Activated T-helper 9 cell treated with anti-CD3 and anti-CD28 coated beads, Interleukin-2, amount 50 U/mL, for 16 hours (primary cell): ENCODE measurements at regions not wholly inside any gene's neighbourhood (a gene's known extent, or its start where the extent isn't known, plus 50 kb on each side); places are given as distances from the start of the nearest gene placed in this dataset.

Experiments used
- DNase-seq: peaks from one replicate; pipeline ENCODE4 v3.0.0-alpha.2; 2020; ENCODE audit warnings: low read depth

DNA sequence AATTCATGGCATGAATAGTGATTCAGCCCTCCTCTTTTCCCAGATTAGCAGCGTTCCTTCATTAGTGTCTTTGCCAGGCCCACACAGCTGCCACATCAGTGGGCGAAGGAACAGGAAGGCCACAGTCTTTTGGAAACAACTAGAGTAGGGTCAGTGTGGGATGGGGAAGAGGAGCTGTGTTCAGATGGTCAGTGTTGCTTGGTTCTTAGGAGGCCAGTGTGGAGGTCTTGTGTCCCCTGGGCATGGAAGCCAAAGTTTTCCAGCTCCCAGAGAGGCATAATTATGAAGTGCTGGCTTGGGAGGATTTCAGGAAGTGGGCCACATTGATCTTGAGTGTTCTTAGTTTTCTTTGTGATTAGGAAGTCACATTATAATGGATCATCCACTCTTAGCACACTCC, 269.6 kb downstream of the PSAT1 start:
- DNase-seq = no peak

DNA sequence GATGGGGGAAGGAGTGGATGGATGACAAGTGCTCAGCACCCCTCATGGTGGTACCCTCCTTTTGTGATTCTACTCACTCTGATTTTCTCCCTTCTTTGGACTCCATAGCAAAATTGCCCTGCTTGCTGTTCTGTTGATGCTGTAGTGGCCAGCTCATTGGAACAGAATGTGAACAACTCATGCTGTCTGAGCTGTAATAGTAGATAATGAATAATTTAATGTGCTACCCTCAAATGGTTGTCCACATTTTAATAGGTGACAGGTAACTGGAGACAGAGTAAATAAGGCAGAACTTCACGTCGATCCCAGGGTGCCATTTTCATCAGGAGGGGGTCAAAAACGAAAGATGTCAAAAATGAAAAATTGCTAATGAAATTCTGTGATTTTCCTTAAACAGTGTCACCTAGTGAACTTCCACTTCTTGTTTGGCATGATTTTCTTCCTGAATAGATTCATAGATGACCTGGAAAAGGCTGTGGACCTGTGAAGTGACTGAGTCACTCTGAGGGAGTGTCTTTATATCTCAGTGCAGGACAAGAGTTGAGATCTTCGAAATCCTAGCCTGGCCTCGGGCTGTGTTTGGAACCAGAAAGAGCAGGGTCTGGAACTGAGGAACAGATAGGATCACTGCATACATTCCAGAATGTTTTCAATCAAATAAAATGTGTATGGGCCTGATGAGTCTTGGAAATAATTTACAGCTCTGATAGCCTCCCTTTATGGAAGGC, 270.2 kb downstream of the PSAT1 start:
- DNase-seq = no peak

DNA sequence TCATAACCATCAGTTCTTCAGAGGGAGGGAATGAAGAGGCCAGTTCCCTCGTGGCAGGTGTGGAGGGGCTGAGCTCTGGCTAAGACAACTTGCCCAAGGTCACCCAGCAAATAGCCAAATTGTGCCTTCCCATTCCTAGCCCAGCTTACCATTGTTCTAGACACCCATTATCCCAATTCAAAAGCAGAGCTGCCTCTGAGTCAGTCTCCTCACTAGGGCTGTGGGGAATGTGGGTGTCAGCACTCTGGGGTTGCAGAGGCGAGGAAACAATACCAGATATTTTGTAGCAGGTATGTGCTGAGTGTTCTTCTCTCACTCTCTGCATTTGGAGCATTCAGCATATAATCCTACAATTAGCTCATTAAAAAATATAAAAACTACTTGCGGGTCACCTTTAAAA, 270.8 kb downstream of the PSAT1 start:
- no peak for DNase-seq

DNA sequence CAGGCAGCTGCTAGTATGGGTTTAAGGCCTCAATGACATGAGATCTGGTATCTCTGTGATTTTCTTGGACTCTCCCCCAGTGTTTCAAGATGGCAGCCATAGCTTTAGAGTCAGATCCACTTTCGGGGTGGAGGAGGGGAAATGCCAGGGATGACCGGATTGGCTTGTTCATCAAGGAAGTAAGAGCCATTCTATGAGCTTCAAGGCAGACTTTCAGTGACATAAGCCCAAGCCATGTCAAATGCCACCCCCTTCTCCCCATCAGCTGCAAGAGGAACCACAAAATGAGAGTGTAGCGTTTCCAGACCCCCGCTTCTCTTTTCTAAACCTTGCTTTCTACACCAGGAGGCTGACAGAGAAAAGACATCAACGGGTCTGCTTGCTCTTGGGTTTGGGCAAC, 271.8 kb downstream of the PSAT1 start:
- DNase-seq = no peak

DNA sequence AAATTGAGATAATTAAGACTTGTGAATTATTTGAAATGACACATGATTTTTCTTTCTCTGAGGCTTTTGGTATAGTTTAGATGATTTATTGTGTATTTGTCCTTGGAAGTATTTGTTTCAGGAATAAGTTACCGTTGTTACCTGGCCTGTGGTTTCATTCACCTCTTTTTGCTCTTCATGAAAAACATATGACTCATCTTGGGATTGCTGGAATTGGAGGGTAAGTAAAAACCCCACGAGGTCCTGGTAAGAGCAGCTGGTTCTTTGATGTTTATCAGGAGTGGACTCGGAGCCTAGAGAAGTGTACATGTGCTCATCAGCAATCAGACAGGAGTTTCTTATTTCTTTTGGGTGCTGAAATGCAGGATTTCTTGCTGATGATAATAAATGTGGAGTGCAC, 275.3 kb downstream of the PSAT1 start:
- DNase-seq = no peak

DNA sequence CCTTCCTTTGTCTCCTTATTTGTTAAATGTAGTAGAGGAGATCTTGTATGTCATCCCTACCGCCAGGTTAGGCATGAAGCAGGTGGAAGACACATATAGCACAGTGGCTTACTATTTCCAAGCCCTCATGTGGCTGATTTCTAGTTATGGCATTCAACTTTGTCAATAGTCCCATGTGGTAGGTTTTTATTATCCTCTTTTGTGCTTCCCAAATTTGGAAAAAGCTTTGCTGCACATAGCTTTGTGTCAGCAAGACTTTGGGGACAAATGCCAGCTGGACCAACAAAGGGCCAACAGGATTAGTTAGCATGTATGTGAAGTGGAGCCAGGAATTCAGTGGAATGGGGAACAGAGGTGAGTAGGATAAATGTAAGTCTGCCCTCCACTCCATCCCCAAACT, 276.3 kb downstream of the PSAT1 start:
- DNase-seq = no peak

DNA sequence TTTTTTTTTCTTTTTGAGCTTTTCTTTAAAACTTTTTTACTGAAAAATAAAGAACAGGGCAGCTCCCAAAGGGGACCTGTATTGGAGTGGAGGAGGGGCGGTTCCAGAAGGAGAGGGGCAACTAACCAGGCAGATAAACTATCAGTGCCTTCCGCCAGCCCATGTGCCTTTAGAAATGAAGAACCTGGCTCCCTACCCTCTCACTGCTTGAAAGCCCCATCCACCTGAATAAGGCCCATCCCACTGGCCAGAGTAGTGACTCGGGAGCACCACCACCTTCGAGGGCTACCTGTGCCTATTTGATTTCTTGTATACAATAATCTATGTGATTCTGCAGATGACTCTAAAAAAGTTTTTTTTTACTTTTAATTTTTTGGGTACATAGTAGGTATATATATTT, 276.7 kb downstream of the PSAT1 start:
- no peak for DNase-seq

DNA sequence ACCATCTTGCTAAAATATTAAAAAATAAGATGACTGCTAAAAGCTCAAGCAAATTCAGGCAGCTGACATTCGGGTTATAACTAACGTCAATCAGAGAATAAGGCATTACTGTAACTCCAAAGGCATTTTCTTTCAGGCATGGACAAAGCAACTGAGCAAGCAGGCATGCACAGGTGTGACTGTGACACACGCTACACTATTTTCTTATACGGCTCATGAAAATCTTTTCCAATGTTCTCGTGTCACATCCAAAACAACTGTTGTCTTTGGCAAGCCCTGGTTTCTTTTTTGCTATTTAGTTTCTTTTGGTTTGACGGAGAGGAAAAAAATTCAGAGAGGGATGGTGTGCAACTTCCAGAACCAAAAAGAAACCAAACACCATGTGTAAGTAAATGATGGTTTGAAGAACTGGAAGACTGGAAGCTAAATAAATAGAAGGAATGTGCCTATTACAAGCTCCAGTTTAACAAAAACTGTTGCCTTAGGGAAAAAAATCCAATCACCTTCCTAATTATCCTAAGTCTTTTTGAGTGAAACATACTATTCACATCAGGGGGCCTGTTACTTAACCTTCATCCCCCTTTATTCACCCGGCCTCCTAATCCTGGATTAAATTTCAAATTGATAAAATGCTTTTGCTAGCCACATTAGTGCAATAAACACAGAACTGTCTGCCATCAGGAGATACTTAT, 277.6 kb downstream of the PSAT1 start:
- DNase-seq = no peak

DNA sequence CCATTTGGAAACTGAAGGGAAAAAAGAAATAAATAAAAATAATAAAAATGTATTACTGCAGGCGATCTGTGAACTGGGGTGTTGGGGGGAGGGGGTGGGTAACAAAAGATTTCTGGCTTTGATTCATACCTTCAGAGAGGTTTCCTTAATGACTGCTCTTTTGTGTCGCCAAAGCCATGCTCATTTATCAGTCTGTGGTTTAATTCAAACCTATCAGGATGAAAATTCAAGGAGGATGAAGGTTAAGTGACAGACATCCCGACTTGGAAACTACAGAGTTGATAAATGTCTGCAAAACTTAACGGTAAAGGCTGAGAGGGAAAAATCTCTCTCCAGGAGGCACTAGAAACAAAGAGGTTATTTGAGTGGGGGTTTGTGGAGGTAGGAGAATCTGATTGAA, 278.2 kb downstream of the PSAT1 start:
- no peak for DNase-seq

DNA sequence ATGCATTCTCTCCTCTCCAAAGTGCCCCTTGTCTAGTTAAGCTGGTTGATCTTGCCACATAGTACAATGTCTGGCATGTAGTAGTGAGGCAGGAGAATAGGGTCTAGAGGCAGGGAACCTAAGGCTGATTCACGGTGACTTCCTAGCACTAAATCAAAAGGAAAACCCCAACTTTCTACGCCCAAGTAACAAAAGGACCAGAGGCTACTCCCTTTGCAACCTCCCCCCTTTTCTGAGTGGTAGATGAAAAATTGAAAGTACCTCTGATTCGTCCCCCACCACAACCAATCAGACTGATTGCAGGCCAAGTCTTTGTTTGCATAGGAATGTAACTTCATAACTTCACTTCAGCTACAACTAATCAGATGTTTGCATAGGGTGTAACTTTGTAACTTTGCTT, 278.8 kb downstream of the PSAT1 start:
- DNase-seq = no peak

DNA sequence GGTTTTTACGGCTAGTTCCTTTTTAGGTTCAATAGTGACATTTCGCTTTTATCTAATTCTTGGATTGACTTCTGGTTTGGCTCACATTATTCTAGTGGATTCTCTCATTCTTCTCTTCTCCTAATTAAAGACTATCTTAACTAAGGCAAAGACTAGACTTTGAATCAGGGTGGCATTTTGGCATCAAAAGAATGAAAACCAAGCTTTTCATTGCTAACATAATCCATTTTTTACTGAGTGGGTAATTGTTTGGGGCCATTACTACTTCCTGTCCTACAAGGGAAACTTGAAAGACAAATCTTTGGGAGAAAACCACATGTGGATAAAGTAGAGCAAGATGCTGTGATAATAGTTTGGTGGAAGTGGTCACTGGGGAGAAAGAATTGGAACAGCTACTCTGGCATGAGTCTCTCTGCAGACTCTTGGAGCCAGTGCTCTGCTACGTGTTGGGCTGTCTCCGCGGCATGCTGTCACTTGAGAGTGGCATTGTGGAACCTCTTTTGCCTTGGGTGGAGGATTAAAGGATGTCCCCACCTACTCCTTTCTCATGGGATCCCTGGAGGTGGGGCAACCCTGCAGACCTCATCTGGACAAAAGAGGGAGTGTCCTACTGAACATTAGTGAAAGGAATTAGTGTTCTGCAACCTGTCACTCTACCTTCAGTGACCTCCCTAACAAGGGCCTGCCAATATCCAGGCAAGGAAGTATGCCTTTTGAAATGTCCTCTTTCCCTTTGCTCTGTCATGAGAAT, 280.4 kb downstream of the PSAT1 start:
- no peak for DNase-seq

DNA sequence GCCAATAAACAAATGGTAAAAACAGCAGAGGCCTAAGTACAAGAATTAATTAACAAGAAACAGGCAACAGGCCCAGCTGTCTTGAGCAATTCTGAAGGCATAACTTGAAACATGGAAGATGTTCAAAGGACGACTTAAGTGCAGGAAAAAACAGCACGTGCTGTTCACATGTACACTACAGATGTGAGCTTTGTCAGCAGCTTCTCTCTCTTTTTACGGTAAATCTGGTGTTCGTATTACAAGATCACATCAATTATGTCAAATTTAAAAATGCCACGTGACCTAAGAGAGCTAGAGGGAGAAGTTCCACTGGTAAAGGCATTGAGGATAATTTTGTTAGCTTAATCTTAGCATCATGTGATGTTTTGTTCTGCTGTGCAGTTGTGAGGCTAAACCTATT, 281.1 kb downstream of the PSAT1 start:
- DNase-seq = no peak

DNA sequence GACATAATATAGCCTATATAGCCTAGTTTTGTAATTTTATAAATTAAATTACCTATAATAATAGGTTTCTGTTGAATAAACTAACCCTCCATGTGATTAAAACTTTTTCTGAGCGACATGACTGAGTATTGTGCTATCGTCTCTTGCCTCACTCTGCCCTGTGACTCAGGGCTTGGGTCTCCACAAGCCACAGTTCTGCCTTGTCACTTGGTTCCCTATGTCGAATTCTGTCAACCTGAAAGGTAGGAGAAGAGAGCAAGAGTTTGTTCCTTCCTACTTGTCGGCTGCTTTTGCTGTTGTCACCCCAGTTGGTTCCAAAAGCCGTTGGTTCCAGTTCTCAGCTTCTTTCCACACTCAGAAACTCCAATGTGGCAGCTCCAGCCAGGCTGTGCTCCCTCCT, 285.9 kb downstream of the PSAT1 start:
- no peak for DNase-seq

DNA sequence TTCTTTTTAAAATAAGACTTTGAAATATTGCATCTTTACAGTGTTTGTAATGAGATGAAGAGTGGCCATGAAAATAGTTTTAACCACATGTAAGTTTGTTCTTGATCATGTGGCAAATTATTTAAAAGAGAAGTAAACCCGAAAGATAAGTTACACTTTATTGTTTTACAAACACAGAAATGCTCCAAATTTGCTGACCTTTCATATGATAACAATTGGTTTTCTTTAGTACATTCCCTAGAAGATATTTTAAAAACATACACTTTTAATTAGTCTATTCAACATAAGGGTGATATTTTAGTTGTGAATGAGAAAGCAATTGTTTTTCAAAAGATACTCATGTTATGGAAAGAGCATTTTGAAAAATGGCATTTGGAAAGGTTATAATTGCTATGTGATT, 287.7 kb downstream of the PSAT1 start:
- no peak for DNase-seq

DNA sequence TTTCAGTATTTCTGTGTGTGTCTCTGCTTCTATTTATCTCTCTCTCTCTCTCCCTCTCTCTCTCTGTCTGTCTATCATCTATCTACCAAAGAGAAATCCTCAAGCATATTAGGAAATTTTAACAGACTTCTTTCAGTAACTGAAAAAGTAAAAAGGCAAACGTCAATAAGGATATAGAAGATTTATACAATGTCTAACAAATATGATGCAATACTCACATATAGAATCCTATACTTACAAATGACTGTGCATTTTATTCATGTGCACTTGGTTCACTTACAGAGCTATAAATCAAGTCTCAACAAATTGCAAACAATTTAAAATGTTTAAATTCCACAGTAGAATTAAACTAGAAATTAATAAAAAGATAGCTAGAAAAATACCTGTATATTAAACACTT, 289.0 kb downstream of the PSAT1 start:
- DNase-seq = no peak

DNA sequence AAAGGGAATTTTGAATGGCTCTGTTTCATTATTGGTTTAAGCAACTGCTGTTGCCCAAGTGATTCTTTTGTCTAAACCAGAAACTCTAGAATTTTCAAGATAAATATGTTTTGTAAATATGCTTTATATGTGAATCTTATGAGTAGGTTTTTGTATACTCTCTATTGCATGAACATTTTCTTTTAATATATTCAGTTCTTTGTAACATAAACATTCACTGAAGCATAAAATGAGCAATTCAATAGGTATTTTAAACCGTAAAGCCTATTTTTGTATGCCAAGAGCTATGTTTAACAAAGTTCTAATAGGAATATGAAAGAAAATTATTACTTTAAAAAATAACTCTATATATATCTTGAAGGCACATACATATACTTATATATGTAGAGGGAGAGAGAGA, 293.1 kb downstream of the PSAT1 start:
- no peak for DNase-seq

DNA sequence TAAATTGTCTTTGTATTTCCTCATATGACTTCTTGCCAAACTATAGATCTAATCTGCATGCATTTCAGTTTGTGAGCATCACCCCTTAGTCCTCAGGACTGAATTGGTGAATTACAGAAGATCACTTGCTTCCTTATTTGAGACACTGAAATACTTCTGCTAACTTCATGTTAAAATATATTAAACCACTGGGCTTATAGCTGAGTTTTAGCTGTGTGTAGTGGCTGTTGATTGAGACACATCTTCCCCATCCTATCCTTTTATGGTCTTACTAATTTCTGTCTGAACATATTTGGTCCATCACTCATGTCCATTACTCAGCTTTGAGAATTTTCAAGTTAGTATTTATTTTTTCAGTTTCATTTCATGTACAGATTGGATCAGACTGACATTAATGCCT, 295.9 kb downstream of the PSAT1 start:
- DNase-seq = no peak

DNA sequence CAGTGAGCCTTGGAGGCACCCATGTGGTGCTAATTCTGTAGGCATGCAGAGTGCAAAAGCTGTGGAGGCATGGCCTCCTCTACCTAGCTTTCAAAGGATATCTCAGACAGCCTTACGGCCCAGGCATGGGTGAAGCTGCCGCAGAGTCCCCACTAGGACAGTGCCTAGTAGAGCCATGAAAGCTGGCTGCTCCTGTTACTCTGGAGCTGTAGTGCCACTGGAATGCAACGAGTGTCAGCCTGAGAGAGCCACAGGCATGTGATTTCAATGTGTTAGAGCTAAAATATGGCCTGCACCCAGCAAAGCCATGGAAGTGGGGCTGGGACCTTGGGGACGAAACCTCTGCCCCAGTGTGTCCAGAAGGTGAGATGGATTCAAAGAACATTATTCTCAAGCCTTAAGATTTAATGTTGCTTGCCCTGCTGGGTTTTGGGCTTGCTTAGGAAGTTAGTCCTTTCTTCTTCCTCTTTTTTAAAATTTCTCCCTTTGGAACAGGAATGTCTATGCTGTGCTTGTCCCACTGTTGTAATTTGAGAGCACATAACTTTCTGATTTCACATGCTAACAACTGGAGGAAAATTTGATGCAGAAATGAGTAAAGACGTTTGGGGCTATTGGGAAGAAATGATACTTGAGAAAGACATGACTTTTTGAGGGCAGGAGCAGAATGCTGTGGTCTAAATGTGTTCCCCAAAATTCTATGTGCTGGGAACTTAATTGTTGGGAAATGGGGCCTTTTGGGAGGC, 298.4 kb downstream of the PSAT1 start:
- no peak for DNase-seq

DNA sequence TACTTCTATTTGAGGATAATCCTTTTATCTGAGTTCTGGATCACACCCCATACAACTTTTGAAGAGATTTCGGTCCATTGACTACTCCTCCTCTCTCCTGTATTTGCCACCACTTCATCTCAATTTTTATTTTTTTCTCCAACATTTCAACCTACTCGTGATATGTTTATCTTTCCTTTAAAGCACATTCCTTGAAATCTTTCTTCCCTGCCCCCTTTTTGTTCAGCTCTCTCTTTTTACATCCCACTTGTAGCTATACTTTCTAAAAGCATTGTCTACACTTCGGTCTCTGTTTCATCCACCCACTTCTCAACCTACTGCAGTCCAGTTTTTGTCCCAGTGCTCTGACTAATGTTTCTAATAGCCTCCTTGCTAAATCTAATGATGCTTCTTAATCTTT, 299.4 kb downstream of the PSAT1 start:
- DNase-seq = no peak

DNA sequence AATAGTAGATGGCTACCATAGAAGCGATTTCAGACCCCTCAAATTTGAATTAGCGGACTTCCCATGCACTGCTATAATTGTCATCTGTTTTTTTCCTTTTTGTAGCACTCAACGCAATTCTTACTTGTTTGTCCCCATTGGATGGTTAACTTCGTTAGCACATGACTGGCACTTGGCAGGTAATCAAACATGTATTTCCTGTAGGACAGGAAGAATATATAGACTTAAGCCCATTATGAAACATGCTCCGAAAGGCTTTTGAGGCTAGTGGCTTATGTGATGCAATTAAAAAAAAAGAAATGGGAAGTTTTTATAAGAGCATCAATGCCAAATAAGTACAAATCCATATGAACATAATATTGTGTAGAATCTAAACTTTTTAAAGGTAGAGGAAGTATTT, 301.2 kb downstream of the PSAT1 start:
- no peak for DNase-seq

DNA sequence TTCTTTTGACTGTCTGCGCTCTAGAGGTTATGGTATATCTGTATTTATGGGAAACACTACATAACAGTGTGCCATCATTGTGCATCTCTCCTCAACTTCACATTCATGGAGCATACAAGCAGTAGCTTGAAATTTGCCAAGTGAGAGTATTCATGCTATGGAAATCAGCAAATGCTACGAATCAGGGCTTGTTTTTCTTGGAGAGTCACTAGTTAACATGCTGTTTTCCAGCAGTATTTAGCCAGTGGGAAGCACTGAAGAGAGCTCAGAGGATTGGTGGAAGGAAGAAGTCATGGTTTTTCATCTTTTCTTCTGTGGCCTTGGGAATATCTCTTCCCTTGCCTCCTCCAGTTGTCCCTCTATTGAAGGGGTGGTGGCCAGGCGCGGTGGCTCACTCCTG, 303.0 kb downstream of the PSAT1 start:
- DNase-seq = no peak

DNA sequence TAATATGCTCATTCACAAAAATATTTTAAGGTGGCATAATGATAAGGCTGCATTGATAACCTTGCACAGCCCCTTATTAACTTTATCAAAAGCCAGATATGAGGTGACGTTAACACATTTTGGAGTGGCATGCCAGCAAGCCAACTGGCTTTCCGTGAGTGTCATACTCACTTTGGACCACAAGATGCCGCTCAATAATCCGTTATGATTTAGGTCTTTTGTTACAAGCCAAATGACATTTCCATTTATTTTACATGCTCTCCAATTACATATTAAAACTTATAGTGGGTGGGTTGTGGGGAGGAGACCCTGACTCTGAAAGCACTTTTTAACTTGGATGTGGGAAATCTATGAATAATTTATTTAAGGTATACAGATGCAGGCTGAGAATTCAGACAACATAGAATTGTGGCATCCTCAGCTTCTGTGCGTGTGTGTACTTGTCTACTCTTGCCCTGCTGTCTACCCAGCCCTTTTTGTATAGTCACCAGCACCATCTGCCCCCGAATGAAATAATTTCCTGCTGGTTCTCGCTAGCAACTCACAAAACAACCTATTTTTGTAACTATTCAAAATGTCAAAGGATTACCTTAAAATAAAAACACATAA, 305.1 kb downstream of the PSAT1 start:
- no peak for DNase-seq
